GM21423 (cell line): ENCODE measurements at regions not wholly inside any gene's neighbourhood (a gene's known extent, or its start where the extent isn't known, plus 50 kb on each side); places are given as distances from the start of the nearest gene placed in this dataset.

Source experiments
- ATAC-seq: cut with Tn5 transposase; IDR thresholded peaks from one replicate; pipeline ENCODE4 v1.9.1; 2021; ENCODE audit warnings: mild to moderate bottlenecking, moderate library complexity; ENCODE audit not compliant: unreplicated experiment

GRCh38 chr9:89891221-89891590 lies 286.4 kb downstream of the GADD45G start:
- no peak for ATAC-seq

GRCh38 chr9:89891591-89892304 lies 286.9 kb downstream of the GADD45G start:
- ATAC-seq, result no peak

- no peak for ATAC-seq
Measured at GRCh38 chr9:89892920-89893319, 288.1 kb downstream of the GADD45G start.

GRCh38 chr9:89893886-89894285 lies 289.1 kb downstream of the GADD45G start:
- ATAC-seq, result no peak

- no peak for ATAC-seq
Measured at GRCh38 chr9:89896806-89897340, 292.1 kb downstream of the GADD45G start.

GRCh38 chr9:89899573-89899972 lies 294.8 kb downstream of the GADD45G start:
- no peak for ATAC-seq

- no peak for ATAC-seq
Measured at GRCh38 chr9:89901920-89902319, 297.1 kb downstream of the GADD45G start.

GRCh38 chr9:89902450-89903140 lies 297.8 kb downstream of the GADD45G start:
- no peak for ATAC-seq

- no peak for ATAC-seq
Measured at GRCh38 chr9:89903141-89903475, 298.3 kb downstream of the GADD45G start.

GRCh38 chr9:89905606-89906338 lies 301.0 kb downstream of the GADD45G start:
- ATAC-seq, result no peak

GRCh38 chr9:89911721-89912604 lies 307.2 kb downstream of the GADD45G start:
- ATAC-seq, result no peak

- no peak for ATAC-seq
Measured at GRCh38 chr9:89912605-89912953, 307.8 kb downstream of the GADD45G start.

GRCh38 chr9:89915187-89915586 lies 310.4 kb downstream of the GADD45G start:
- no peak for ATAC-seq

- ATAC-seq, result no peak
Measured at GRCh38 chr9:89916001-89916597, 311.3 kb downstream of the GADD45G start.

GRCh38 chr9:89917861-89918260 lies 313.0 kb downstream of the GADD45G start:
- no peak for ATAC-seq

GRCh38 chr9:89919171-89919681 lies 314.4 kb downstream of the GADD45G start:
- ATAC-seq, result no peak

- ATAC-seq, result no peak
Measured at GRCh38 chr9:89920131-89920530, 315.3 kb downstream of the GADD45G start.

- ATAC-seq, result no peak
Measured at GRCh38 chr9:89920951-89921350, 316.1 kb downstream of the GADD45G start.

GRCh38 chr9:89922099-89922498 lies 317.3 kb downstream of the GADD45G start:
- no peak for ATAC-seq

- ATAC-seq, result no peak
Measured at GRCh38 chr9:89923174-89923573, 318.4 kb downstream of the GADD45G start.
